NT2/D1 (cell line): ENCODE measurements at regions not wholly inside any gene's neighbourhood (a gene's known extent, or its start where the extent isn't known, plus 50 kb on each side); places are given as distances from the start of the nearest gene placed in this dataset.

Experiments
- SUZ12 ChIP-seq: IDR thresholded peaks from 2 replicates; pipeline ENCODE4 v1.6.1; 2011; ENCODE audit not compliant: insufficient read length, insufficient read depth; ENCODE audit errors: extremely low read depth
- YY1 ChIP-seq: IDR thresholded peaks from 2 replicates; pipeline ENCODE4 v1.6.1; 2011; ENCODE audit not compliant: insufficient read length, insufficient read depth

DNA sequence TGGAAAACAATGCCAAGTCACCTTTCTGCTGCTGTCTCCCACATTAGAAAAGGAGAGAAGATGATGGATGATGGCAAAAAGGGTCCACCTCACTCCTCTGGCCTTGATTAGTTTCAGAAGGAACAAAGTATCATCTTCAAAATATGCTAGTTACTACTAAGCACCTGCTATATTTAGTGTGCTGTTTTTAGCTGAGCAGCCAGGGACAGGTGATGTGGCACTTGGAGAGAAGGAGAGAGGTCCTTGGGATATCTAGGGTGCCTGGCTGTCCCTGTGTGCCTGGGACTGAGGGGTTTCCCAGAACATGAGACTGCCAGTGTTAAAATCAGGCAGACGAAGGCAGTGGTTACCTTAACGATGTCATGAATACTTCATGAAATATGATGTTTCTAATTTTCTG lies 235.5 kb upstream of the NT5C1B start:
- no peak for TF ChIP-seq YY1
- TF ChIP-seq SUZ12: no peak
